ENCODE measurements at regions not wholly inside any gene's neighbourhood (a gene's known extent, or its start where the extent isn't known, plus 50 kb on each side); places are given as distances from the start of the nearest gene placed in this dataset.

GRCh38 chr12:105744371-105745058 is 394.2 kb downstream of the NUAK1 start:
- DNase-seq (ENCODE audit: low spot score) = no peak

- no peak for DNase-seq (ENCODE audit: low spot score)
Observed at GRCh38 chr12:105745811-105746210, 392.9 kb downstream of the NUAK1 start.

GRCh38 chr12:105748806-105749600 is 389.8 kb downstream of the NUAK1 start:
- no peak for DNase-seq (ENCODE audit: low spot score)

- no peak for DNase-seq (ENCODE audit: low spot score)
Observed at GRCh38 chr12:105750096-105750495, 388.7 kb downstream of the NUAK1 start.

- DNase-seq (ENCODE audit: low spot score) = no peak
Observed at GRCh38 chr12:105754313-105754712, 384.4 kb downstream of the NUAK1 start.

GRCh38 chr12:105756961-105757360 is 381.8 kb downstream of the NUAK1 start:
- no peak for DNase-seq (ENCODE audit: low spot score)

GRCh38 chr12:105759149-105759548 is 379.6 kb downstream of the NUAK1 start:
- no peak for DNase-seq (ENCODE audit: low spot score)

- no peak for DNase-seq (ENCODE audit: low spot score)
Observed at GRCh38 chr12:105761075-105761474, 377.7 kb downstream of the NUAK1 start.

- DNase-seq (ENCODE audit: low spot score) = no peak
Observed at GRCh38 chr12:105764216-105764835, 374.4 kb downstream of the NUAK1 start.

- DNase-seq (ENCODE audit: low spot score) = no peak
Observed at GRCh38 chr12:105765053-105766014, 373.4 kb downstream of the NUAK1 start.

- no peak for DNase-seq (ENCODE audit: low spot score)
Observed at GRCh38 chr12:105766029-105766428, 372.7 kb downstream of the NUAK1 start.

GRCh38 chr12:105769486-105769885 is 369.3 kb downstream of the NUAK1 start:
- DNase-seq (ENCODE audit: low spot score) = no peak

- DNase-seq (ENCODE audit: low spot score) = no peak
Observed at GRCh38 chr12:105773471-105773870, 365.3 kb downstream of the NUAK1 start.

- no peak for DNase-seq (ENCODE audit: low spot score)
Observed at GRCh38 chr12:105774037-105774436, 364.7 kb downstream of the NUAK1 start.

- no peak for DNase-seq (ENCODE audit: low spot score)
Observed at GRCh38 chr12:105775343-105775742, 363.4 kb downstream of the NUAK1 start.

GRCh38 chr12:105783983-105784947 is 354.5 kb downstream of the NUAK1 start:
- no peak for DNase-seq (ENCODE audit: low spot score)

- no peak for DNase-seq (ENCODE audit: low spot score)
Observed at GRCh38 chr12:105793421-105793820, 345.3 kb downstream of the NUAK1 start.

GRCh38 chr12:105798256-105798845 is 340.4 kb downstream of the NUAK1 start:
- no peak for DNase-seq (ENCODE audit: low spot score)

GRCh38 chr12:105799103-105799502 is 339.7 kb downstream of the NUAK1 start:
- no peak for DNase-seq (ENCODE audit: low spot score)

- no peak for DNase-seq (ENCODE audit: low spot score)
Observed at GRCh38 chr12:105801351-105801750, 337.4 kb downstream of the NUAK1 start.

Data from left forelimb (tissue), 1 donor.